ENCODE measurements at regions not wholly inside any gene's neighbourhood (a gene's known extent, or its start where the extent isn't known, plus 50 kb on each side); places are given as distances from the start of the nearest gene placed in this dataset.

GRCh38 chr13:62525652-62526051 lies 1110.0 kb upstream of the PCDH20 start:
- intact Hi-C loops (cut with DNase I), result no loop called here
- Histone ChIP-seq H3K4me1 (no peaks in the 10 kb centered on the region), H3K27ac (no peak overlapping the region), H3K4me3 (replicated peaks in 1 of 3) (no peak overlapping the region), H3K27me3 (no peaks in the 10 kb centered on the region), H3K9me3 (no peaks in the 10 kb centered on the region), H3K36me3 (no peaks in the 10 kb centered on the region)
- DNase-seq, result no peak
- TF ChIP-seq CTCF (IDR thresholded peaks at IDR 0.05) (no peak), POLR2A (IDR thresholded peaks at IDR 0.05) (no peak)
- WGBS, 2 donors, result 83 to 84% methylated on average over 2 of the region's 2 CpGs

GRCh38 chr13:62524498-62524897 lies 1108.8 kb upstream of the PCDH20 start:
- DNase-seq, result no peak
- Histone ChIP-seq H3K4me1 (no peaks in the 10 kb centered on the region), H3K27ac (no peak overlapping the region), H3K4me3 (replicated peaks in 1 of 3) (no peak overlapping the region), H3K36me3 (no peaks in the 10 kb centered on the region), H3K9me3 (no peaks in the 10 kb centered on the region), H3K27me3 (no peaks in the 10 kb centered on the region)
- TF ChIP-seq CTCF (IDR thresholded peaks at IDR 0.05), result no peak
- 84% methylated on average over 1 of the region's 1 CpG for WGBS, 2 donors
- intact Hi-C loops (cut with DNase I), result no loop called here

- H3K27ac ChIP-seq, result no peak overlapping the region
- H3K4me3 ChIP-seq (replicated peaks in 1 of 3), result no peak overlapping the region
- intact Hi-C loops (cut with DNase I), result no loop called here
- H3K9me3 ChIP-seq, result no peaks in the 10 kb centered on the region
- H3K4me1 ChIP-seq, result no peaks in the 10 kb centered on the region
- no peak for DNase-seq
- 82 to 83% methylated on average over 2 of the region's 2 CpGs for WGBS, 2 donors
- H3K36me3 ChIP-seq, result no peaks in the 10 kb centered on the region
- TF ChIP-seq POLR2A (IDR thresholded peaks at IDR 0.05), result no peak
- TF ChIP-seq CTCF (IDR thresholded peaks at IDR 0.05), result no peak
- no peaks in the 10 kb centered on the region for H3K27me3 ChIP-seq
Measured at GRCh38 chr13:62524061-62524460, 1108.4 kb upstream of the PCDH20 start.

- Histone ChIP-seq H3K27ac (no peak overlapping the region), H3K27me3 (no peaks in the 10 kb centered on the region), H3K9me3 (no peaks in the 10 kb centered on the region), H3K4me3 (replicated peaks in 1 of 3) (no peak overlapping the region), H3K4me1 (peaks cover 0 to 5% of the 10 kb centered on the region in 2 donors), H3K36me3 (no peaks in the 10 kb centered on the region)
- TF ChIP-seq POLR2A (IDR thresholded peaks at IDR 0.05), result no peak
- TF ChIP-seq CTCF (IDR thresholded peaks at IDR 0.05), result peak; percentile 23 to 80 (median 66)
- intact Hi-C loops (cut with DNase I), result no loop called here
- 18% methylated on average over 5 to 7 of the region's 7 CpGs for WGBS, 2 donors
- peak; percentile 77 to 85 for DNase-seq
Measured at GRCh38 chr13:62512194-62513141, 1096.8 kb upstream of the PCDH20 start.

GRCh38 chr13:62510906-62511655 lies 1095.4 kb upstream of the PCDH20 start:
- WGBS, 2 donors, result 62 to 77% methylated on average over 2 of the region's 2 CpGs
- H3K27ac ChIP-seq, result no peak overlapping the region
- no peaks in the 10 kb centered on the region for H3K36me3 ChIP-seq
- TF ChIP-seq CTCF (IDR thresholded peaks at IDR 0.05), result no peak
- TF ChIP-seq POLR2A (IDR thresholded peaks at IDR 0.05), result no peak
- DNase-seq, result no peak
- H3K4me1 ChIP-seq, result peaks cover 0 to 5% of the 10 kb centered on the region in 2 donors
- intact Hi-C loops (cut with DNase I), result no loop called here
- H3K9me3 ChIP-seq, result no peaks in the 10 kb centered on the region
- H3K27me3 ChIP-seq, result no peaks in the 10 kb centered on the region
- no peak overlapping the region for H3K4me3 ChIP-seq (replicated peaks in 1 of 3)
